Chondrocyte (in vitro differentiated cells): ENCODE measurements at regions not wholly inside any gene's neighbourhood (a gene's known extent, or its start where the extent isn't known, plus 50 kb on each side); places are given as distances from the start of the nearest gene placed in this dataset.
A peak's percentile ranks its signal among the peaks of the same experiment; 100 is the strongest.
"Not testable (repeated sequence)": the region's sequence is repeated elsewhere in the genome, so short reads cannot be mapped to it uniquely, and the experiment has no call there.

Experiments used
- DNase-seq: peaks from one replicate; pipeline ENCODE4 v3.0.0; 2021; ENCODE audit warnings: mixed read lengths, low spot score
- H3K27ac Mint-ChIP-seq: one replicate; pipeline ENCODE4 v1.8.0; 2021; ENCODE audit warnings: mild to moderate bottlenecking, moderate library complexity, mixed read lengths; ENCODE audit not compliant: unreplicated experiment
- H3K27me3 Mint-ChIP-seq: 2 replicates; pipeline ENCODE4 v1.8.0; 2021; ENCODE audit warnings: low read depth, mixed read lengths
- H3K36me3 Mint-ChIP-seq: 2 replicates; pipeline ENCODE4 v1.8.0; 2021; ENCODE audit warnings: low read depth, mixed read lengths
- H3K4me1 Mint-ChIP-seq: 2 replicates; pipeline ENCODE4 v1.8.0; 2021; ENCODE audit warnings: low read depth, mild to moderate bottlenecking, mixed read lengths
- H3K4me3 Mint-ChIP-seq: one replicate; pipeline ENCODE4 v1.8.0; 2021; ENCODE audit warnings: mild to moderate bottlenecking, moderate library complexity, mixed read lengths; ENCODE audit not compliant: unreplicated experiment
- H3K9me3 Mint-ChIP-seq: 2 replicates; pipeline ENCODE4 v1.8.0; 2021; ENCODE audit warnings: low read depth, mixed read lengths
- CTCF ChIP-seq: fragments of 200-600 bp; sonication (generic); IDR thresholded peaks from 2 replicates; pipeline ENCODE4 v1.5.0; 2021; ENCODE audit warnings: antibody characterized with exemption, mild to moderate bottlenecking, moderate library complexity

GRCh38 chr5:174576042-174576441 lies 148.3 kb upstream of the MSX2 start:
- H3K9me3 Mint-ChIP-seq, result no peaks in the 10 kb centered on the region
- H3K27me3 Mint-ChIP-seq, result peaks cover 1% of the 10 kb centered on the region
- H3K27ac Mint-ChIP-seq, result no peak overlapping the region
- DNase-seq, result no peak
- H3K4me1 Mint-ChIP-seq, result peaks cover 14% of the 10 kb centered on the region
- H3K36me3 Mint-ChIP-seq, result no peaks in the 10 kb centered on the region
- H3K4me3 Mint-ChIP-seq, result no peak overlapping the region
- TF ChIP-seq CTCF, result no peak

DNA sequence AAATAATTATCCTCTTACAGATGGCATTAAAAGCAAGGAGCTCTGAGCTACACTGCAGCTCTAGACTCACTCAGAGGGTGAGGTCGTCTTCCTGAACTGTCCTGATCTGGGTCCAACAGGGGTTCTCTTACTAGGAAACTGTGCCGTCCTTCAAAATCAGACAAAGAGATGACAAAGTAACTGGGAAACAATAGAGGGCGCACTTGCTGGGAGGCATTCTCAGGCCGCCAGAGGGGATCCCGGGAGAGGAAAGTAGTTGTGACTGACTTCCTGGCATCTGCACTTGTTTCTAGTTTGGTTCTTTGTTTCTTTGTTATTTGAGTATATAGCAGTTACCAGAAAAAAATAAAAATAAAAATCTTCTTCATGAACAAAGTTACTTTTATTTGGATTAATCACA lies 142.9 kb upstream of the MSX2 start:
- peaks cover 2% of the 10 kb centered on the region for H3K36me3 Mint-ChIP-seq
- TF ChIP-seq CTCF, result peak; percentile 70
- peaks cover 5% of the 10 kb centered on the region for H3K27me3 Mint-ChIP-seq
- peaks cover 3% of the 10 kb centered on the region for H3K4me1 Mint-ChIP-seq
- peaks cover 4% of the 10 kb centered on the region for H3K9me3 Mint-ChIP-seq
- DNase-seq, result no peak
- no peak overlapping the region for H3K27ac Mint-ChIP-seq
- no peak overlapping the region for H3K4me3 Mint-ChIP-seq

- no peak for TF ChIP-seq CTCF
- Mint-ChIP-seq H3K36me3 (peaks cover 3% of the 10 kb centered on the region), H3K4me1 (peaks cover 3% of the 10 kb centered on the region), H3K27ac (no peak overlapping the region), H3K27me3 (peaks cover 5% of the 10 kb centered on the region), H3K9me3 (peaks cover 6% of the 10 kb centered on the region), H3K4me3 (no peak overlapping the region)
- DNase-seq, result no peak
Measured at GRCh38 chr5:174581894-174582293, 142.5 kb upstream of the MSX2 start.

DNA sequence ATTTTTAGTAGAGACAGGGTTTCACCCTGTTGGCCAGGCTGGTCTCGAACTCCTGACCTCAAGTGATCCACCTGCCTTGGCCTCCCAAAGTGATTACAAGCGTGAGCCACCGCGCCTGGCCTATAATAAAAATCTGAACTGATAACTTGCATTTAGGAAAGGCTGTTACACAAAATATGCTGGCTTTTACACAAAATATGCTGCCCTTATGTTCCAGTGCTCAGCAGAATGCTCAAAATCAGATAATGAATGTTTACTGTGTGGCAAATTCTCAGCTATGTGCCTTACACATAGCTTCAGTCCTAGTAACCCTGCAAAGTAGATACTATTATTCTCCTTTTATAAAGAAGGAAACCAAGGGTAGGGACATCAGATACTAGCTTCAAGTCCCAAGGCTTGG lies 141.3 kb upstream of the MSX2 start:
- Mint-ChIP-seq H3K27me3 (peaks cover 5% of the 10 kb centered on the region), H3K9me3 (peaks cover 6% of the 10 kb centered on the region), H3K4me3 (no peak overlapping the region), H3K4me1 (peaks cover 3% of the 10 kb centered on the region), H3K36me3 (peaks cover 3% of the 10 kb centered on the region), H3K27ac (no peak overlapping the region)
- no peak for TF ChIP-seq CTCF
- no peak for DNase-seq

GRCh38 chr5:174585472-174585871 lies 138.9 kb upstream of the MSX2 start:
- Mint-ChIP-seq H3K9me3 (peaks cover 6% of the 10 kb centered on the region), H3K4me1 (peaks cover 3% of the 10 kb centered on the region), H3K27me3 (peaks cover 4% of the 10 kb centered on the region), H3K27ac (no peak overlapping the region), H3K4me3 (no peak overlapping the region), H3K36me3 (peaks cover 3% of the 10 kb centered on the region)
- no peak for DNase-seq
- no peak for TF ChIP-seq CTCF

GRCh38 chr5:174586163-174586562 lies 138.2 kb upstream of the MSX2 start:
- H3K4me3 Mint-ChIP-seq, H3K36me3 Mint-ChIP-seq, H3K27me3 Mint-ChIP-seq, DNase-seq, H3K27ac Mint-ChIP-seq, H3K9me3 Mint-ChIP-seq, H3K4me1 Mint-ChIP-seq: not testable (repeated sequence)
